HG02623 (cell line): ENCODE measurements at regions not wholly inside any gene's neighbourhood (a gene's known extent, or its start where the extent isn't known, plus 50 kb on each side); places are given as distances from the start of the nearest gene placed in this dataset.
"Not testable (repeated sequence)": the region's sequence is repeated elsewhere in the genome, so short reads cannot be mapped to it uniquely, and the experiment has no call there.

Experiments used
- ATAC-seq: cut with Tn5 transposase; IDR thresholded peaks from one replicate; pipeline ENCODE4 v1.9.1; 2021; ENCODE audit warnings: moderate library complexity; ENCODE audit not compliant: unreplicated experiment

GRCh38 chr12:124214574-124214973 is 80.3 kb upstream of the RFLNA start:
- ATAC-seq: no peak

- no peak for ATAC-seq
Observed at GRCh38 chr12:124216966-124217365, 77.9 kb upstream of the RFLNA start.

DNA sequence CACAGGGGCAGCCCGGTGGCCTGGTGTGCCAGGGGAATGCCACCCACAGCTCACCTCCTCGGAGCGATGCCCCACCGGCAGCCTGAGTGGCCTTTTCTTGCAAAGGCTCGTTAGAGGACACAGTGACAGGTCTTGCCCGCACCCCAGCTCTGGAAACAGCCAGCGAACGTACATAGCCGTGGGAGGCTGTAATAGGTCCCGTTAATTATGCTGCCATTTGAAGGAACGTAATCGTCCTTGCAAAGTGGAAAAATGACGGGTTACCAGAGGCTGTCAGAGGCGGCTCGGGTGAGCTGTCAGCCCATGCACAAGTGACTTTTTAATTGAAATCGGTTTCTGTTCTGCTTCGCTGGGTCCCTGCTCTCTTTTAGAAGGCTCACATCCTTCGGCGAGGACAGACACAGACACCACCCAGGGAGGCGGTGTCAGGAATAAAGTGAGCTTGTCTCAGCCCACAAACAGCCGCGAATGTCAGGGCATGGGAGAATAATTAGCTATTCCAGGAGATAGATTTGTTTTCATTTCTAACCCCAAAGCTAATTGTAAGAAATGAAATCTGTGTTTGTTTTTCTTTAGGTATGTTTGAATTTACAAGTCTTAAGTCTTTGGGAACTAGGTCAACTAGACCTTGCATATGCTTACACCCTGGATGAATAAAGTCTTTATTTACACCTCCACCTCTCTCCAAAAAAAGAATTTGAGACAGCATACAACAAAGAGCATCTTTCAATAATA is 77.2 kb upstream of the RFLNA start:
- ATAC-seq: no peak

DNA sequence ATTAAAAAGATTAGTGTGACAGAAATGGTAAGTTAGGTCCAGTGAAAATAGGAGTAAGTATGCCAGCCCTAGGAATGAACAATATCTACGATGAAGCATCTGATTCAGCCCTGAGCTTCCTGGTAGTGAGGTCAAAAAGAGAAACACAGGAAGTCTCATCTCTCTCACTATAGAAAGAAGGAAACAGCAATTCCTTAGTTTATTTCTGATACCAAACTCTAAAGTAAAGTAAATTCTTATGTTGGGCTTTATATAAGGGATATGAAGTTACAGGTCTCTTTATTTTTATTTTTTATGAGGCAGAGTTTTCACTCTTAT is 76.7 kb upstream of the RFLNA start:
- no peak for ATAC-seq

GRCh38 chr12:124218650-124219049 is 76.2 kb upstream of the RFLNA start:
- not testable (repeated sequence) for ATAC-seq

- ATAC-seq: no peak
Observed at GRCh38 chr12:124222368-124223245, 72.3 kb upstream of the RFLNA start.

- ATAC-seq: not testable (repeated sequence)
Observed at GRCh38 chr12:124223733-124224138, 71.2 kb upstream of the RFLNA start.

- ATAC-seq: no peak
Observed at GRCh38 chr12:124224535-124225110, 70.3 kb upstream of the RFLNA start.

DNA sequence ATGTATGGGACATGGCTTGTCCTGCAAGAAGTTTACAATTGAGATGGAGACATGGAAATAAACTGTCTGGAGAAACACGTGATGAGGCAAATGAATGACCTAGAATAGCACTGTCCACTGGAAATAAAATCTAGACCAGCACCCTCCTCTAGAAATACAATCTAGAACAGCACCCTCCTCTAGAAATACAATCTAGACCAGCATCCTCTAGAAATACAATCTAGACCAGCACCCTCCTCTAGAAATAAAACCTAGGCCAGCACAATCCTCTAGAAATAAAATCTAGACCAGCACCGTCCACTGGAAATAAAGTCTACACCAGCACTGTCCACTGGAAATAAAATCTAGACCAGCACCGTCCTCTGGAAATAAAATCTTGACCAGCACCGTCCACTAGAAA is 69.2 kb upstream of the RFLNA start:
- no peak for ATAC-seq

GRCh38 chr12:124227951-124228711 is 66.8 kb upstream of the RFLNA start:
- ATAC-seq: no peak

GRCh38 chr12:124229520-124229919 is 65.4 kb upstream of the RFLNA start:
- no peak for ATAC-seq

DNA sequence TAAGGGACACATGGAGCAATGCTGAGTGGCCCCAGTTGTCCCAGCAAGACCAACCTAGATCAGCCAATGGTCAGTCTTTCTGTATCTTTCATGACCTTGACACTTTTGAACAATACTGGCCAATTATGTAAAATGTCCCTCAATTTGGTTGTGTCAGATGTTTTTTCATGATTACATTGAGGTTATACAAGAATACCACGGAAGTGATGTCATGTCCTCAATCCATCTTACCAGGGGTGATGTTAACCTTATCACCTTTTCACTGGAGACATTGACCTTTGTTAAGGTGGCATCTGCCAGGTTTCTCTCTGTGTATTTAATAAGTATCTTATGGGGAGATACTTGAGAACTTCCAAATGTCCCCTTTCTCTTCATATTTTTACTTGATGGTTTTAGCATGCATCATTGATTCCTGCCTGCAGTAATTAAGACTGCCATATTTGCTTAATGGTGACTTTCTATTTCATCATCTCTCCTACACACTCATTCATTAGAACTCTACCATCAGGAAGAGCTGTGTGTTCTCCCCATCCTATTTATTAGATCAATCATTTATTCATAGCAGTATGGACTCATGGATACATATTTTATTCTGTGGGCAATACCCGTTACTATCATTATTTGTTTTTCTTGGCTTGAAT is 64.7 kb upstream of the RFLNA start:
- ATAC-seq: no peak

- ATAC-seq: no peak
Observed at GRCh38 chr12:124230789-124231188, 64.1 kb upstream of the RFLNA start.

GRCh38 chr12:124231980-124232653 is 62.8 kb upstream of the RFLNA start:
- no peak for ATAC-seq

- no peak for ATAC-seq
Observed at GRCh38 chr12:124232654-124232987, 62.3 kb upstream of the RFLNA start.

GRCh38 chr12:124233041-124233796 is 61.7 kb upstream of the RFLNA start:
- ATAC-seq: no peak

- no peak for ATAC-seq
Observed at GRCh38 chr12:124233846-124234640, 60.9 kb upstream of the RFLNA start.

GRCh38 chr12:124236625-124237031 is 58.3 kb upstream of the RFLNA start:
- ATAC-seq: no peak

- no peak for ATAC-seq
Observed at GRCh38 chr12:124238886-124239285, 56.0 kb upstream of the RFLNA start.
